Osteocyte (in vitro differentiated cells): ENCODE measurements at regions not wholly inside any gene's neighbourhood (a gene's known extent, or its start where the extent isn't known, plus 50 kb on each side); places are given as distances from the start of the nearest gene placed in this dataset.

Source experiments
- DNase-seq: peaks from one replicate; pipeline ENCODE4 v3.0.0; 2021; ENCODE audit warnings: mixed read lengths; ENCODE audit not compliant: unreplicated experiment; ENCODE audit errors: extremely low spot score
- H3K27ac Mint-ChIP-seq: one replicate; pipeline ENCODE4 v1.8.0; 2021; ENCODE audit warnings: mild to moderate bottlenecking, mixed read lengths; ENCODE audit not compliant: unreplicated experiment
- H3K27me3 Mint-ChIP-seq: one replicate; pipeline ENCODE4 v1.8.0; 2021; ENCODE audit warnings: mixed read lengths; ENCODE audit not compliant: unreplicated experiment
- H3K36me3 Mint-ChIP-seq: one replicate; pipeline ENCODE4 v1.8.0; 2021; ENCODE audit warnings: mixed read lengths; ENCODE audit not compliant: unreplicated experiment
- H3K4me1 Mint-ChIP-seq: one replicate; pipeline ENCODE4 v1.8.0; 2021; ENCODE audit warnings: mixed read lengths; ENCODE audit not compliant: unreplicated experiment
- H3K4me3 Mint-ChIP-seq: one replicate; pipeline ENCODE4 v1.8.0; 2021; ENCODE audit warnings: mild to moderate bottlenecking, moderate library complexity, mixed read lengths; ENCODE audit not compliant: unreplicated experiment
- H3K9me3 Mint-ChIP-seq: one replicate; pipeline ENCODE4 v1.8.0; 2021; ENCODE audit warnings: mixed read lengths; ENCODE audit not compliant: unreplicated experiment
- TF ChIP-seq, protein P1 (sequence below): fragments of 200-600 bp; sonication (generic); IDR thresholded peaks from 2 replicates; pipeline ENCODE4 v1.5.0; 2021; ENCODE audit warnings: antibody characterized with exemption, mild to moderate bottlenecking, moderate library complexity

GRCh38 chr5:17928581-17928981, 294.3 kb downstream of the TAF11L14 start:
- DNase-seq: no peak
- TF ChIP-seq, protein P1, sequence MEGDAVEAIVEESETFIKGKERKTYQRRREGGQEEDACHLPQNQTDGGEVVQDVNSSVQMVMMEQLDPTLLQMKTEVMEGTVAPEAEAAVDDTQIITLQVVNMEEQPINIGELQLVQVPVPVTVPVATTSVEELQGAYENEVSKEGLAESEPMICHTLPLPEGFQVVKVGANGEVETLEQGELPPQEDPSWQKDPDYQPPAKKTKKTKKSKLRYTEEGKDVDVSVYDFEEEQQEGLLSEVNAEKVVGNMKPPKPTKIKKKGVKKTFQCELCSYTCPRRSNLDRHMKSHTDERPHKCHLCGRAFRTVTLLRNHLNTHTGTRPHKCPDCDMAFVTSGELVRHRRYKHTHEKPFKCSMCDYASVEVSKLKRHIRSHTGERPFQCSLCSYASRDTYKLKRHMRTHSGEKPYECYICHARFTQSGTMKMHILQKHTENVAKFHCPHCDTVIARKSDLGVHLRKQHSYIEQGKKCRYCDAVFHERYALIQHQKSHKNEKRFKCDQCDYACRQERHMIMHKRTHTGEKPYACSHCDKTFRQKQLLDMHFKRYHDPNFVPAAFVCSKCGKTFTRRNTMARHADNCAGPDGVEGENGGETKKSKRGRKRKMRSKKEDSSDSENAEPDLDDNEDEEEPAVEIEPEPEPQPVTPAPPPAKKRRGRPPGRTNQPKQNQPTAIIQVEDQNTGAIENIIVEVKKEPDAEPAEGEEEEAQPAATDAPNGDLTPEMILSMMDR: no peak

DNA sequence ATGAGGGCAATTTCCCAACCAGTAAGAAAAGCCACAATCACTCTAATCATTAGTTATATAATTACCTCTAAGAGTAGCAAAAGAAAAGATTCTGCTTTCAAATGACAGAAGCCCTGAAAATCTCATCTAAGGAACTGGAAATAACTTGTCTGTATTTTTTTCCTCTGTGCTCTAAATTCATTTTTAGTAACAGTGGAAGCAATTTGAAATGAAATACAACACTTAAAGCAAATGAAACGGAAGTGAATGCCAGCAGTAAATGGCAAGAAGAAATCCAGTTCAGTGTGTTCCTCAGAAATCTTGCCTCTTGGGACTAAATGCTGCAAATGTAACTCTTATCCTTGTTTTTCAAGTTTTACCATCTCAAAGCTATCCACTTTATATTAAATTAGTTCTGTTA, 294.9 kb downstream of the TAF11L14 start:
- H3K4me1 Mint-ChIP-seq: peaks cover 18% of the 10 kb centered on the region
- no peak overlapping the region for H3K4me3 Mint-ChIP-seq
- H3K36me3 Mint-ChIP-seq: peaks cover 3% of the 10 kb centered on the region
- peak overlapping the region; percentile 83 for H3K27ac Mint-ChIP-seq
- no peak for DNase-seq
- H3K27me3 Mint-ChIP-seq: no peaks in the 10 kb centered on the region
- TF ChIP-seq, protein P1: no peak
- H3K9me3 Mint-ChIP-seq: peaks cover 24% of the 10 kb centered on the region

More at GRCh38 chr5:17928581-17928981, 294.3 kb downstream of the TAF11L14 start:
- Mint-ChIP-seq H3K36me3 (no peaks in the 10 kb centered on the region), H3K4me1 (peaks cover 18% of the 10 kb centered on the region), H3K27ac (peak overlapping the region; percentile 83), H3K27me3 (no peaks in the 10 kb centered on the region), H3K4me3 (no peak overlapping the region), H3K9me3 (peaks cover 18% of the 10 kb centered on the region)

- TF ChIP-seq, protein P1: no peak
These were observed 296.1 kb downstream of the TAF11L14 start for GRCh38 chr5:17930346-17930745.

GRCh38 chr5:17944046-17944445, 309.8 kb downstream of the TAF11L14 start:
- Mint-ChIP-seq H3K27ac (no peak overlapping the region), H3K9me3 (peaks cover 29% of the 10 kb centered on the region), H3K4me3 (no peak overlapping the region), H3K4me1 (no peaks in the 10 kb centered on the region), H3K27me3 (no peaks in the 10 kb centered on the region), H3K36me3 (peaks cover 10% of the 10 kb centered on the region)
- TF ChIP-seq, protein P1: no peak
- no peak for DNase-seq

More at GRCh38 chr5:17930346-17930745, 296.1 kb downstream of the TAF11L14 start:
- Mint-ChIP-seq H3K4me3 (no peak overlapping the region), H3K27ac (no peak overlapping the region), H3K9me3 (peaks cover 34% of the 10 kb centered on the region), H3K36me3 (peaks cover 8% of the 10 kb centered on the region), H3K4me1 (peaks cover 18% of the 10 kb centered on the region), H3K27me3 (no peaks in the 10 kb centered on the region)
- DNase-seq: no peak

DNA sequence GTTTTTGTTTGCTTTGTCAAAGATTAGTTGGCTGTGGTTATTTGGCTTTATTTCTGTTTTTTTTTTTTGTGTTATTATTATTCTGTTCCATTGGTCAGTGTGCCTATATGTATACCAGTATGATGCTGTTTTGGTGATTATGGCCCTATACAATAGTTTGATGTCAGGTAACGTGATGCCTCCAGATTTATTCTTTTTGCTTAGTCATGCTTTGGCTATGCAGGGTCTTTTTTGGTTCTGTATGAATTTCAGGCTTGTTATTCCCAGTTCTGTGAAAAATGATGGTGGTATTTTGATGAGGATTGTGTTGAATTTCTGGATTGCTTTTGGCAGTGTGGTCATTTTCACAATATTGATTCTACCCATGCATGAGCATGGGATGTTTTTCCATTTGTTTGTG, 312.8 kb downstream of the TAF11L14 start:
- TF ChIP-seq, protein P1: no peak
- Mint-ChIP-seq H3K27ac (no peak overlapping the region), H3K9me3 (peaks cover 45% of the 10 kb centered on the region), H3K4me3 (no peak overlapping the region), H3K4me1 (peaks cover 9% of the 10 kb centered on the region), H3K27me3 (no peaks in the 10 kb centered on the region), H3K36me3 (peaks cover 15% of the 10 kb centered on the region)
- DNase-seq: no peak
